NCI-H128 (cell line): ENCODE measurements at regions not wholly inside any gene's neighbourhood (a gene's known extent, or its start where the extent isn't known, plus 50 kb on each side); places are given as distances from the start of the nearest gene placed in this dataset.

Experiments
- DNase-seq: peaks from one replicate; lab custom pipeline; 2025; ENCODE audit not compliant: unreplicated experiment; lab: John Stamatoyannopoulos, UW

- no peak for DNase-seq
Measured at GRCh38 chr15:72836676-72837330, 53.2 kb upstream of the ADPGK start.

GRCh38 chr15:72835294-72835890, 51.8 kb upstream of the ADPGK start:
- no peak for DNase-seq

- DNase-seq, result no peak
Measured at GRCh38 chr15:72833561-72833960, 50.0 kb upstream of the ADPGK start.
